ENCODE measurements at regions not wholly inside any gene's neighbourhood (a gene's known extent, or its start where the extent isn't known, plus 50 kb on each side); places are given as distances from the start of the nearest gene placed in this dataset.

GRCh38 chr4:63814171-63814964, 594.9 kb downstream of the TECRL start:
- no peak overlapping the region for H3K4me3 ChIP-seq (ENCODE audit: low read depth in 2 of 2, low read length in 1 of 2)
- H3K9me3 ChIP-seq: no peaks in the 10 kb centered on the region
- no peaks in the 10 kb centered on the region for H3K79me2 ChIP-seq (ENCODE audit: insufficient read depth)
- TF ChIP-seq YY1 (IDR thresholded peaks at IDR 0.05; ENCODE audit: low read depth) (no peak), ZBTB33 (IDR thresholded peaks at IDR 0.05; ENCODE audit: borderline replicate concordance, low read depth) (no peak), REST (IDR thresholded peaks at IDR 0.05; ENCODE audit: low read depth, low read length) (no peak), ELF1 (IDR thresholded peaks at IDR 0.05) (no peak), GABPA (IDR thresholded peaks at IDR 0.05; ENCODE audit: low read depth) (no peak), PBX3 (IDR thresholded peaks at IDR 0.05) (no peak), FOXM1 (IDR thresholded peaks at IDR 0.05; ENCODE audit: low read depth) (no peak), EZH2phosphoT487 (IDR thresholded peaks at IDR 0.05; ENCODE audit: borderline replicate concordance, low read depth) (no peak), RXRA (IDR thresholded peaks at IDR 0.05; ENCODE audit: borderline replicate concordance, low read depth) (no peak), IRF3 (IDR thresholded peaks at IDR 0.05; ENCODE audit: low read depth, low read length) (no peak)
- POLR2A ChIA-PET: no interaction called here
- H2AFZ ChIP-seq (ENCODE audit: low read depth): no peak overlapping the region
- no peaks in the 10 kb centered on the region for H3K27me3 ChIP-seq (ENCODE audit: insufficient read depth)
- no peak overlapping the region for H3K9ac ChIP-seq
- no peaks in the 10 kb centered on the region for H3K4me1 ChIP-seq (ENCODE audit: control insufficient read depth in 1 of 2, insufficient read depth in 2 of 2, low read depth in 1 of 2, low read length in 1 of 2)
- H3K9me2 ChIP-seq: no peaks in the 10 kb centered on the region
- 34% methylated on average over 3 of the region's 4 CpGs for WGBS (ENCODE audit: low lambda C conversion rate)
- no peak overlapping the region for H3K4me2 ChIP-seq
- H3K27ac ChIP-seq (ENCODE audit: low read depth in 2 of 2, low read length in 1 of 2): no peak overlapping the region
- no peaks in the 10 kb centered on the region for H3K36me3 ChIP-seq (replicated peaks in 1 of 2; ENCODE audit: control insufficient read depth in 1 of 2, insufficient read depth in 2 of 2, low read length in 1 of 2)
- H4K20me1 ChIP-seq (ENCODE audit: insufficient read depth): no peaks in the 10 kb centered on the region
- DNase-seq: no peak
- no peaks in the 10 kb centered on the region for H3F3A ChIP-seq (replicated peaks; ENCODE audit: insufficient read depth)
- CTCF ChIA-PET: no interaction called here
